Activated gamma-delta T cell treated with Interleukin-2 at 50 U/mL for 16 hours (primary cell): ENCODE measurements at regions not wholly inside any gene's neighbourhood (a gene's known extent, or its start where the extent isn't known, plus 50 kb on each side); places are given as distances from the start of the nearest gene placed in this dataset.
"Not testable (repeated sequence)": the region's sequence is repeated elsewhere in the genome, so short reads cannot be mapped to it uniquely, and the experiment has no call there.

Experiments used
- DNase-seq: peaks from one replicate; pipeline ENCODE4 v3.0.0-alpha.2; 2020

DNA sequence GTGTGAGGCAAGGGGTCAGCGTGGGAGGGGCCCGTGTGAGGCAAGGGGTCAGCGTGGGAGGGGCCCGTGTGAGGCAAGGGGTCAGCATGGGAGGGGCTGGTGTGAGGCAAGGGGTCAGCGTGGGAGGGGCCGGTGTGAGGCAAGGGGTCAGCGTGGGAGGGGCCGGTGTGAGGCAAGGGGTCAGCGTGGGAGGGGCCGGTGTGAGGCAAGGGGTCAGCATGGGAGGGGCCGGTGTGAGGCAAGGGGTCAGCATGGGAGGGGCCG lies 119.2 kb downstream of the SEPTIN14 start:
- DNase-seq = not testable (repeated sequence)

DNA sequence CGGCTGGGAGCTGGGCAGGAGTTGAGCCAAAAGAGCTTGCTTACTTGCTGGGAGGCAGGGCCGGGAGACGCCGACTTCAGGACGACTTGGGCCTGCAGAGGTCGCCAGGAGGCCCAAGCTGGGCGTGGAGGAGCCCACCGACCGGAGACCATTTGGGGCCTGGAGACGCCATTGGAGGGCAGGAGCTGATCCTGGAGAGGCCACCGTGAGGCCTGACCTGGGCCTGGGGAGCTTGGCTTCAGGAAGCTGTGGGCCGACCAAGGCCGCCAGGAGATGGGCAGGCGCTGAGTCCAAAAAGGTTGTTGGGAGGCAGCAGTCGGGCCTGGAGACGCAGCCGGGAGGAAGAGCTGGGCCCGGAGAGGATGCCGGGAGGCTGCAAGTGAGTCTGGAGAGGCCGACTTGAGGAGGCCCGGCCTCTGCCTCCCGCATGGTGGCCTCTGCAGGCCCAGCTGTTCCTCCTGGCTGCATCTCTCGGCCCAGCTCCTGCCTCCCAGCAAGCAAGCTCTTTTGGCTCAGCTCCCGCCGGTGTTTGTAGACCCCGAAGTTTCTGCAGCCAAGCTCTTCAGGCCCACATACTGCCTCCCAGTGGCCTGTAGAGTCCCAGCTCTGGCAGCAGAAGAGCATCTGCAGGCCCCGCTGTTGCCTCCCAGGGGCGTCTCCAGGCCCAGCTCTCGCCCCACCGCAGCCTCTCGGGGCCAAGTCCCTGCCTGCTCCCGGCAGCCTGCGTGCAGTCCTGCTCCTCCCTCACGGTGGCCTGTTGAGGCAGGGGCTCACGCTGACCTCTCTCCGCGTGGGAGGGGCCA lies 119.7 kb downstream of the SEPTIN14 start:
- not testable (repeated sequence) for DNase-seq

DNA sequence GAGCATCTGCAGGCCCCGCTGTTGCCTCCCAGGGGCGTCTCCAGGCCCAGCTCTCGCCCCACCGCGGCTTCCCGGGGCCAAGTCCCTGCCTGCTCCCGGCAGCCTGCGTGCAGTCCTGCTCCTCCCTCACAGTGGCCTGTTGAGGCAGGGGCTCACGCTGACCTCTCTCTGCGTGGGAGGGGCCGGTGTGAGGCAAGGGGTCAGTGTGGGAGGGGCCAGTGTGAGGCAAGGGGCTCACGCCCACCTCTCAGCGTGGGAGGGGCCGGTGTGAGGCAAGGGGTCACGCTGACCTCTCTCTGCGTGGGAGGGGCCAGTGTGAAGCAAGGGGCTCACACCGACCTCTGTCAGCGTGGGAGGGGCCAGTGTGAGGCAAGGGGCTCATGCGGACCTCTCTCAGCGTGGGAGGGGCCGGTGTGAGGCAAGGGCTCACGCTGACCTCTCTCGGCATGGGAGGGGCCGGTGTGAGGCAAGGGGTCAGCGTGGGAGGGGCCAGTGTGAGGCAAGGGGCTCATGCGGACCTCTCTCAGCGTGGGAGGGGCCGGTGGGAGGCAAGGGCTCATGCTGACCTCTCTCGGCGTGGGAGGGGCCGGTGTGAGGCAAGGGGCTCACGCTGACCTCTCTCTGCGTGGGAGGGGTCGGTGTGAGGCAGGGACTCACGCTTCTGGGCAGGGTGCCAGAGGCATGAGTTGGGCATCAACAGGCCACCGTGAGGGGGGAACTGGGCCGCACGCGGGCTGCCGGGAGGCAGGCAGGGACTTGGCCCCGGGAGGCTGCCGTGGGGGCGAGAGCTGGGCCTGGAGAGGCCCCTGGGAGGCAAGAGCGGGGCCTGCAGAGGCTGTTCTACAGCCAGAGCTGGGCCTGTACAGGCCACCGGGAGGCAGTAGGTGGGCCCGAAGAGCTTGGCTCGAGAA lies 120.6 kb downstream of the SEPTIN14 start:
- not testable (repeated sequence) for DNase-seq

DNA sequence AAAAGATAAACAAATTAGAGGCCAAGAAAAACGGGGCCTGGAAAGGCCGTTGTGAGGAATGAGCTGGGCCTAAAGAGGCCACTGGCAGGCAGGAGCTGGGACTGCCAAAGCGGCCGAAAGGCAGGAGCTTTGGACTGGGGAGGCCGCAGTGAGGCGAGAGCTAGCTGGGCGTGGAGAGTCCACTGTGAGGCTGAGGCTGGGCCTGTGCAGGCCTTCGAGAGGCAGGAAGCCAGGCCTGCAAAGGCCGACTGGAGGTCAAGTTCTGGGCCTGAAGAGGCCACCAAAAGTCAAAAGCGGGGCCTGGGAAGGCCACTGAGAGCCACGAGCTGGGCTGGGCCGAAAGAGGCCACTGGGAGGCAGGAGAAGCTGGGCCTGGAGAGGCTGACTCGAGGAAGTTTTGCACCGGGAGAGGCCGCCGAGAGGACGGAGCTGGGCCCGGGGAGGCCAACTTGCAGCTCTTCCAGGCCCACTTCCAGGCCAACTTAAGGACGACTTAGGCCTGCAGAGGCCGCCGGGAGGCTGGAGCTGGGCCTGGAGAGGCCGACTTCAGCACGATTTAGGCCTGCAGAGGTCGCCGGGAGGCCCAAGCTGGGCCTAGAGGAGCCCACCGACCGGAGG lies 121.8 kb downstream of the SEPTIN14 start:
- DNase-seq = not testable (repeated sequence)

DNA sequence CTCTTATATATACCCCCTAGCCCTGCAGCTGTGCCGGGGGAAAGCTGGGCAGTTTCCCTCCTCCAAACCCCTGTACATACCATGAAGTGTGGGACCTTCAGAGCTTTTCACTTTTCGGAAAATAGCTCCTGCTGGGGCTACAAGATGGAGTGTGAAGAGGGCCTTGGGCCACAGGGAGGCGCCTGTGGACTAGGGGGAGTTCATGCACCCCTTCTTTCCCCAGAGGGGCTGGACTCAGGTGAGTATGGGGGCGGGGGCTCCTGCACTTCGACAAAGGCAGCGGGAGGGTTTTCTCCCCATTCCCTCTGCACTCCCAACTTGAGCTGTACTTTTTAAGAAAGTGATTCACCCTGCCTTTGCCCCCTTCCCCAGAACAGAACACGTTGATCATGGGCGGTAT lies 122.5 kb downstream of the SEPTIN14 start:
- DNase-seq = not testable (repeated sequence)

DNA sequence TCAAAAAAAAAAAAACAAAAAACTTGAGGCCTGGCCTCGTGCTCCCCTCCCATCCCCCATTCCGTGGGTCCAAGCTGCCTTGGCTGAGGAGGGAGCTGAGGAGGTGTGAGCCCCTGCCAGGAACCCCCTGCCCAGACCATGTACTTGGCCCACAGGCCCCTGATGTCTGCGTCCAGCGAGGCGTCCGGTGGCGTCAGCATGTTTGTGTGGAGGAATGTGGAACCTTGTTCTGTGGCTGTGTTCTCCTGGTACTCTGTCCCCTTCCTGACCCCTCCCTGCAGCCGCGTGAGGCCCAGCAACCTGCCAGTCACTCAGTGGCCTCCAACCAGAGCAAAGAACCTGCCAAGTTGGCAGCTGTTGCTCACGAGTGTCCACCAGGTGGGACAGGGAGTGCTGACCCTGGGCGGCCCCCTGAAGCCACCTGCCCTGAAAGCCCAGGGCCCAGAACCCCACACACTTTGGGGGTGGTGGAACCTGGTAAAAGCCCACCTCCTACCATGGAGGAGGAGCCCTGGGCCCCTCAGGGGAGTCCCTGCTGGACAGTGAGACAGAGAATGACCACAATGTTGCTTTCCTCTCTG lies 125.8 kb downstream of the SEPTIN14 start:
- not testable (repeated sequence) for DNase-seq

DNA sequence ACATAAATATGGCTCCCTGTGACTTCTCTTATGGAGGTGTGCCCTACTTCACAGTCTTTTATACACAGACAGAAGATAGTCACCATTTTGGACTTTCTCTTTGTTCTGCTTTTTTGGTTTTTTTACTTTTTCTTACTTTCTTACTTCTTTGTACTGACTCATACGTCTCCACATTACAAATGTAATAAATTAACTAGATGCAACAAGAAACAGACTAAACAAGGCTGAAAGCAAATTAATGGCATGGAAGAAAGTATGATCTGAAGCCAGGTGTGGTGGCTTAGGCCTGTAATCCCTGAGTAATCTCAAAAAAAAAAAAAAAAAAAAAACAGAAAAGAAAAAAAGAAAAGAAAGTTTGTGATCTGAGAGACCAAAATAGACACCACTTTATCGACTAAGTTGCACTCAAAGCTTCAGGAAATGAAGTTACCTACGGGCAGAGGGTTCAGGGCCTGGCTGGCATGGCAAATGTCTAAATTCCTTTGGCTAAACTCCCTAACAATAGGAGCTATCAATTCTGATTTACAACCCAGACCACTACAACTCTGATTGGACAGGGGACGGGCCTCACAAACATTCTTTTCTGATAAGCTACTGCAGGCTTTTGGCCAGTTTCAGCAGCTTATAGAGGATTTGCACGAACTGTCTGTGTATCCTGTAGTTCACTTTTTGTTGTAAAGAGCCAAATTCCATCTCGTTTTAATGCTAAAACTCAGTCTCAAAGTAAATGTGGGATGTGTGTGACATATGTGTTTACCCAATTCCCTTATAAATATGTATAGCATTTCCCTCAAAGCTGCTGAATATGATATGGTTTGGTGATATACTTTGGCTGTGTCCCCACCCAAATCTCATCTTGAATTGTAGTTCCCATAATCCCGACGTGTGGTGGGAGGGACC lies 129.1 kb downstream of the SEPTIN14 start:
- no peak for DNase-seq

DNA sequence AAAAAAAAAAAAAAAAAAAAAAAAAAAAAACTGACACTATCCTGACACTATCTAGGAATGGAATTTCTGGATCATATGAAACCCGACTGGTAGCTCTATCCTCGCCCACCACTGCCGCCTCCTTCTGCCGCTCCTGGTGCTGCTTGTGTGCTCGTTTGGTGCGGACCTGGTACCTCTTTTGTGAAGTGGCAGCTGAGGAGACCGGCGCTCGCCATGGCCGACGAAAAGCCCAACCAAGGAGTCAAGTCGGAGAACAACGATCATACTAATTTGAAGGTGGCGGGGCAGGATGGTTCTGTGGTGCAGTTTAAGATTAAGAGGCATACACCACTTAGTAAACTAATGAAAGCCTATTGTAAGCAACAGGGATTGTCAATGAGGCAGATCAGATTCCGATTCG lies 130.6 kb downstream of the SEPTIN14 start:
- DNase-seq = no peak

DNA sequence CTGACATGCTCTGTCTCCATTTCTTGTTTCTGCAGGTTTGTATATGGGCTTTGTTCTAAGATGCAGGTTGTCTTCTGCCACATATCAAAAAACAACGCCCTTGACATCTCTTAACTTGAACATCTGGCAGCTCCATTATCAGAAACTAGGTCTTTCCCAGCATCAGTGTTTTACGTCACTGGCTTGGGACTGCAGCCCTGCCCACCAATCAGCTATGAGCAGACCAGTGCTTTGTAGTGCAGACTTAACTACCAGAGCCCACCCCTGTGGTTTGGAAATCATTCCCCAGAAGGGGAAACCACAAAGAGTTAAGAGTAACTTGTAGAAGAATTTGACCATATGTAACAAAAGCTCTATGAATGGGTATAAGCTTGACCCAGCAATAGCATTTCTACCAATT lies 132.4 kb downstream of the SEPTIN14 start:
- DNase-seq = no peak

DNA sequence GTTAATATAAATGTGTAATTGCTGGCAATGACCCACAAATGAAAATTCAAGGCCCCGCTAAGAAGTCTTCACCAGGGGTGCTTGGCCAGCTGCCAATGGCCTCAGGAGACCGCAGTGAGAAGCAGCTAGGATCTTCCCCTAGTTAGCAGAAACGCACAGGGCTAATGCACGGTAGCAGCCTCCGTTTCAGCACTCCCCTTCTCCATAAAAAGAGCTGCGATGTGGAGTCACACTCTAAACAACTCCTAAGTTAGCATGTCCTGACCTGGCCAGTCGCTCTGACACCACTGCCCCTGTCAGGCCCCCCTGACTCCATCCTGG lies 139.0 kb downstream of the SEPTIN14 start:
- DNase-seq = no peak

DNA sequence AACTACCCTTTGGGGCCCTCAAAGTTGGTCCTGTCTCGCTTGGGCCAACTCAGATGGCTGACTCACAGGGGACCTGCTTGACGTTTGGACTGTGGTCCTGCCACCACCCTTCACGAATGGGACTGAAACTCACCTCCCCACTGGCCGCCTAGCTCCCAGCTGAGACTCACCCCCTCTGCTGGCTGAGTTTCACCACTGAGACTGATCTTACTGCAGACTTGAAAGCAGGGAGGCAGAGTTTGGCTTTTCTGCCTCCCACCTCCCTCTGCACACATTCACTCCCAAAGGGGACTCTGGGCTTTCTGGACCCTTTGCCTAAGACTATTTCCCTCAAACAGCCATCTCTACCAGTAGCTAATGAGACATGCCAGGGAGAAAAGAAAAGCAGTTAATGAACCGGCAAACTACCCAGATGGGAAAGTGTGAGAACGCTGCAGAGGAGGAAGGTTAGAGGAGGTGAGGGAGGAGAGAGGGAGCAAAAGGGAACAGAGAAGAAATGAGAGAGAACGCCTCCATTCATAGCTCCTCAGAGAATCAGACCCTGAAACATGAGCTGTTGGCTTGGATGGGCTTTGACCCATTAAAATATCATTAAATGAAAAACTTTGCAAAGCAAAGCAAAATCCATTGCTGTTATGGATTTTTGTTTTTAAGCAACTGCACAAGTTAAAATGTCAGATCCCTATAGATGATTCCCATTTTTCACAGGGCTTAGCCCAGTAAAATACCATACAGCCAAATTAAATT lies 139.5 kb downstream of the SEPTIN14 start:
- DNase-seq = not testable (repeated sequence)

DNA sequence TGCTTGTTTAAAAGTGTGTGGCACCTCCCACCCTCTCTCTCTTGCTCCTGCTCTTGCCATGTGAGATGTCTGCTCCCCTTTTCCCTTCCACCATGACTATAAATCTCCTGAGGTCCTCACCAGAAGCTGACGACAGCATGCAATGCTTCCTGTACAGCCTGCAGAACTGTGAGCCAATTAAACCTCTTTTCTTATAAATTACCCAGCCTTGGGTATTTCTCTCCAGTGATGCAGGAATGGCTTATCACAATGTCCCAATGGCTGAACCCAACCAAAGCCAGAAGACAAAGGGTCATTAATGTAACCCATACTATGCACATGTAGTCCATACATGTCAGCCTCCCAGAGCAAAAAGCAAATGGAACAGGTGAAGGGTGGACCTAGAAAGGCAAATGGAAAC lies 141.5 kb downstream of the SEPTIN14 start:
- not testable (repeated sequence) for DNase-seq

DNA sequence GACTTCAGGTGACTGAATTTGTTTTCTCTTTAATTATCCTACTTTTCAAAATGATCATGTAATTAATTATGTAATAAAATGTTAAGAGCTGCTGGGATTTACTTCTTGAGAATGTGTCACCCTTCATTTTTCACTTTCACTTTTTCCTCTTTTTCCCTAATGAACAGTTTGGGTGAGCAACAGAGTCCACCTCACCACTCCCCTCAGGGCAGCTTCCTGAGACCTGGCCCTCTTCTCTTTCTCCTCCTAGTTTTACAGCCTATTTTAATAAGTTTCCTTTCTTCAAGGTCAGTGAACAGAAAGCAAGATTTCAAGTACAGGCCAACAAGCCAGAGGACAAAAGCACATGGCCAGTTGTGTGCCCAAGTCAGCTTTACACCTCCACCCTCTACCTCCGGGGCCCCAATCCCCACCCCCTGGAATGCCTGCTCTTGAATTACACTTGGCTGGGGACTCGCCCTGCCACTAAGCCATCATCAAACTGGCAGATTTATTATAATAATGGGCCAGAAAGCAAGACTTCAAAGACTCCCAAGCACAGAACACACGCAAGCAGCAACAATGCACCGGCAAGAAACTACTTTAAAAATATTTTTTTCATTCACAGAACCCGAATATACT lies 143.1 kb upstream of the VOPP1 start:
- DNase-seq = not testable (repeated sequence)

DNA sequence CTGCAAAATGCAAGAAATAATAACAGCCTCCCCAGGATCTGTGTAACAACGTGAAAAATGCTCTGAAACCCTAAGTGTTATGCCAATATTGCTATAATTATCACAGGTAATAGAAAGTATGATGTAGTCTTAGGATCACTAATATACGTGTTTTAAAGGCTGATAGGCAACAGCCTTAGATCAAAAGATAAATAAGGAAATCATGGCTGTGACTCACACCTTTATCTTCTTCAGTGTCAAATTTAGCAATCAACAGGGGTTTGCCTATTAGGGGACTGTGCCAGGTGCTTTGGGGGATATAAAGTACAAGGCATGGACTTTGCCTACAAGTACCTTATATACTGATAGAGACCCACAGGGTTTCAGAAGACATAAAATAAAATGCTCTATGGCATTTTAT lies 142.1 kb upstream of the VOPP1 start:
- not testable (repeated sequence) for DNase-seq

DNA sequence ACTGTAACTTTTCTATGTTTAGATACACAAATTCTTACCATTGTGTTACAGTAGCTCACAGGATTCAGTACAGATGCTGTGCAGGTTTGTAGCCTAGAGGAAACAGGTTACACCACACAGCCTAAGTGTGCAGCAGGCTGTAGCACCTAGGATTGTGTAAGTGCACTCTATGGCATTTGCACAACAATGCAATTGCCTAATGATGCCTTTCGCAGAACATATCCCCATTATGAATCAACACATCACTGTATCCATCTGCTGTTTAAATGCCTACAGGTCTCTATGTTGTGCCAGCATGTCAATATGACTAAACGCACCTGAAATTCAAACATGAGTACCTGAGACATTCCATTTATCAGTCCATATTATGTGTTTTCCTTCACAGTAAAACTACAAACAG lies 138.0 kb upstream of the VOPP1 start:
- DNase-seq = not testable (repeated sequence)

DNA sequence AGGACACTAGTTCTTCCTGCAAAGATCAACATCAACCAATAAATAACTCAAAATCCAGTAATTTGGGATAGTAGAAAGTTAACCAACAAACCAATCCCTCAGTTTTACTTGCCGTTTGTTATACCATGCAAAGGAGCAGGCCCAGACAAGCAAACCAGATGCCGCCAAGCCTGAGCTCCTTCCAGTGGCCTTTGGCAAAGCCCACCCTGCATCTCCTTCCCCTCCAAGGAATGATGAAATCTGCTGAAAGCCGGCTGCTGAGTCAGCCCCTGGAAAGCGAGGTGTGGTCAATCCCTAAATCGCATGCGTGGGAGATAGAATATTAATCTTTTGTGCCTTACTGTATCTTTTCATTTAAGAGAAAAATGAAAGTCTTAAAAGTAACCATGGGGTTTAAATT lies 135.7 kb upstream of the VOPP1 start:
- DNase-seq = not testable (repeated sequence)

DNA sequence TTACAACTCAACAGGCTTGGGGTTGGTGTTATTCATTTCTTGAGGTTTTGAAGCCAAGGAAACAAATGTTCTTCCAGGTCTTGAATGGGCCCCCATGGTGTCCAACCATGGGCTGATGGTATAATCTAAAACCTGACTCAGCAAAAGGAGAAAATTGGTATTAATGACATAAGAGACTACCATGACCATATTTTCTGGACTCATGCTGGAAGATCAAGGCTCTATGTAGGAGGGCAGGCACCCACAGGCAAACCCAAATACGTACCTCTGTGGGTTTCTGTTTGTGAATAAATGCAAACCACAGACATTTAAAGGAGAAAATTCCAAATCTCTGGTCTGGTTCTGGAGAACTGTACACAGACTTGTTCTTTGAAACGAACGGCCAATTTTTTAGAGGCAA lies 135.1 kb upstream of the VOPP1 start:
- not testable (repeated sequence) for DNase-seq

DNA sequence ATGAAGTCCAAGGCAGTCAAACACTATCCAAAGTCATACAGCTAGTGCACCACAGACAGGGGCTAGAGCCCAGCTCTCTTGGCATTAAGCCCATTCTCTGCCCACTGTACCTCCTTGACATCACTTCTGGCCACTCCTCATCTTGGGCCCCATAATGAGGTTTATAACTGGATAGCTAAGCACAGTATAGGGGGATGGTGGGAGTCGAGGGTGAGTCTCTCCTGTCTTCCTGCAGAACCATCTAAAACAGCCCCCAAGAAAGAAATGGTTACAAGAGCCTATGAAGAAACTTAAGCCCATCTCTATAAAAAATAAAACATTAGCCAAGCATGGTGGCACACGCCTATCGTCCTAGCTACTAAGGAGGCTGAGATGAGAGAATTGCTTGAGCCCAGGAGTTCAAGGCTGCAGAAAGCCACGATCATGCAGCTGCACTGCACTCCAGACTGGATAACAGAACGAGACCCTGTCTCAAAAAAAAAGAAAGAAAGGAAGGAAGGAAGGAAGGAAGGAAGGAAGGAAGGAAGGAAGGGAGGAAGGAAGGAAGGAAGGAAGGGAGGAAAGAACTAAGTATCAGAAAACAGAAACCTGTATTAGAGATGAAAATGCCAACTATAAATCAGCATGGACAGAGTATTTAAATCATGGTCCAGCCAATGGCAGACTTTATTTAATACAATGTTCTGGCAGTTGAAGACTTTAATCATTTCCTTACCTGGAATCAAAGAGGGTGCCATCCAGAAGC lies 134.3 kb upstream of the VOPP1 start:
- DNase-seq = not testable (repeated sequence)

DNA sequence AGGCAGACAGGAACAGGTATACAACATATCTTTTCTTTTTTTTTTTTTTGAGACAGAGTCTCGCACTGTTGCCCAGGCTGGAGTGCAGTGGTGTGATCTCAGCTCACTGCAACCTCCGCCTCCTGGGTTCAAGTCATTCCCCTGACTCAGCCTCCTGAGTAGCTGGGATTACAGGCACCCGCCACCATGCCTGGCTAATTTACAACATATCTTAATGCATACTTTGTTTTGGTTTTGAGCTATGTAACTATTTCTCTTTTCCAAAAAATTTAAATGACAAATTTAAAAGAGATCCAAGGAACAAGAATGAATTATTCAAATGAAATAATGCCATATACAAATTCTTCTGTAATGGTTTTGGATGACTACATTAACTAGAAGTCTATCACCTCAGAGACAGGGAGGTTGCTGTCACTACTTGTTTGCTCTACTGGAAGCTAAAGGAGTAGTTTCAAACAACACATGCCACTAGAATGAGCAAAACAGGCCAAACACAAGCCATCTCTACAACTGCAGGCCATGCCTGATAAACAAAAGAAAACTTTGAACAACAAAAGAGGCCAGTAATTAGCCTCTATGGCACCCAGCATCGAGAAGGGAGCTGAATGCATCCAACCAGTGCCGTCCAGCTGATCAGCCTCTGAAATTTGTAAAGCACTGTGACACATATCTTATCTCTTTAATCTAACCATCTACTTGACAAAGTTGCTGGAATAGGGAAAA lies 133.6 kb upstream of the VOPP1 start:
- not testable (repeated sequence) for DNase-seq

DNA sequence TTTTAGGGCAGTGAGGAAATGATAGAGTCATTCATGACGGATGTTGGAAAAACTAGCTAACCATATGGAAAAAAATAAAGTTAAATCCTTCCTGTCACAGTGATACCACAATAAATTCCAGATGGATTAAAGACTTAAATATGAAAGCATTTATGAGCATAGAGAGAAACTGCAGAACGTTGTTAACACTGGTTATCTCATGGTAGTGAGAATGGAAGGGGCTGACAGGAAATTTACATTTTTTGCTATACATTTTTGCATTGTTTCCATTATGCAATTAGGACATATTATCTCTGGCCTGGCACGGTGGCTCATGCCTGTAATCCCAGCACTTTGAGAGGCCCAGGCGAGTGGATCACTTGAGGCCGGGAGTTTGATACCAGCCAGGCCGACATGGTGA lies 130.5 kb upstream of the VOPP1 start:
- not testable (repeated sequence) for DNase-seq
